ENCODE measurements at regions not wholly inside any gene's neighbourhood (a gene's known extent, or its start where the extent isn't known, plus 50 kb on each side); places are given as distances from the start of the nearest gene placed in this dataset.

DNA sequence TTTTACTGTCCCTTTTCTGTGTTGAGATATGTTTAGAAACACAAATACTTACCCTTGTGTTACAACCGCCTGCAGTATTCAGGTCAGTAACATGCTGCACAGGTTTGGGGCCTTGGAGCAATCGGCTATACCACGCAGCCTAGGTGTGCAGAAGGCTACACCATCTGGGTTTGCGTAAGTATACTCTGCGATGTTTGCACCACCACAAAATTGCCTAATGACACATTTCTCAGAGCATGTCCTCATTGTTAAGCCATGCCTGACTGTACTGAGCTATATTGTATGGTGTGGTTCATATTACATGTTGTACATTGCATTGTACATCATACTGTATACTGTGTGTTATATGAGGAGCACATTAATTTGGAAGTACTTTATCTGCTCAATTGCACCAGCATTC is 247.4 kb downstream of the RHOU start:
- POLR2A ChIA-PET = no interaction called here
- CTCF ChIA-PET = no interaction called here

DNA sequence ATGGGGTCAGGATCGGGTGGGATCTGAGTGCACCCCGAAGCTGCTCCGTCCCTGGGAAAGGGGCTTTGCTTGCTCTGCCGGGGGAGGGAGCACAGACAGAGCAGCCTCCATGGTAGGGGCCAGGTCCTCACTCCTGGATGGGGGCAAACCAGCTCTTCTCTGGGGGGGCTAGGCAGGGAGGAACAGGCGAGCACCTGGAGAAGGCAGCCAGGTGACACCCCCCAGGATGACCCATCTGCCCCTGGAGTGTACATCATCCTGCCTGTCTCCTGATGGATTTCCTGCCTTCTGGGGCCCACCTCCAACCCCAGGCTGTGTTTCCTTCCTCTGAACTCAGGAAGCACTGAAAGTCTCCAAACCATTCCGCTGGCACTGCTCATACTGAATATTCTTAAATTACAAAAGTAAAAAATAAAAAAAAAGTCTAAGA is 248.0 kb downstream of the RHOU start:
- no peak overlapping the region for H3K4me3 ChIP-seq (ENCODE audit: low read depth, low read length)
- H3K27me3 ChIP-seq (ENCODE audit: control insufficient read depth, insufficient read depth, low read length) = peaks cover 2% of the 10 kb centered on the region
- H3K9me3 ChIP-seq (ENCODE audit: control insufficient read depth, insufficient read depth, low read length) = no peaks in the 10 kb centered on the region
- DNase-seq (ENCODE audit: low read depth, low spot score) = no peak
- POLR2A ChIA-PET = no interaction called here
- TF ChIP-seq, protein P1, sequence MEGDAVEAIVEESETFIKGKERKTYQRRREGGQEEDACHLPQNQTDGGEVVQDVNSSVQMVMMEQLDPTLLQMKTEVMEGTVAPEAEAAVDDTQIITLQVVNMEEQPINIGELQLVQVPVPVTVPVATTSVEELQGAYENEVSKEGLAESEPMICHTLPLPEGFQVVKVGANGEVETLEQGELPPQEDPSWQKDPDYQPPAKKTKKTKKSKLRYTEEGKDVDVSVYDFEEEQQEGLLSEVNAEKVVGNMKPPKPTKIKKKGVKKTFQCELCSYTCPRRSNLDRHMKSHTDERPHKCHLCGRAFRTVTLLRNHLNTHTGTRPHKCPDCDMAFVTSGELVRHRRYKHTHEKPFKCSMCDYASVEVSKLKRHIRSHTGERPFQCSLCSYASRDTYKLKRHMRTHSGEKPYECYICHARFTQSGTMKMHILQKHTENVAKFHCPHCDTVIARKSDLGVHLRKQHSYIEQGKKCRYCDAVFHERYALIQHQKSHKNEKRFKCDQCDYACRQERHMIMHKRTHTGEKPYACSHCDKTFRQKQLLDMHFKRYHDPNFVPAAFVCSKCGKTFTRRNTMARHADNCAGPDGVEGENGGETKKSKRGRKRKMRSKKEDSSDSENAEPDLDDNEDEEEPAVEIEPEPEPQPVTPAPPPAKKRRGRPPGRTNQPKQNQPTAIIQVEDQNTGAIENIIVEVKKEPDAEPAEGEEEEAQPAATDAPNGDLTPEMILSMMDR (IDR thresholded peaks at IDR 0.05; ENCODE audit: low read depth, low read length) = no peak
- H3K27ac ChIP-seq (ENCODE audit: low read depth, low read length) = no peak overlapping the region
- CTCF ChIA-PET = no interaction called here

More for the DNA sequence above, 247.4 kb downstream of the RHOU start:
- Histone ChIP-seq H3K27ac (ENCODE audit: low read depth, low read length) (no peak overlapping the region), H3K27me3 (ENCODE audit: control insufficient read depth, insufficient read depth, low read length) (peaks cover 2% of the 10 kb centered on the region), H3K4me3 (ENCODE audit: low read depth, low read length) (no peak overlapping the region), H3K9me3 (ENCODE audit: control insufficient read depth, insufficient read depth, low read length) (no peaks in the 10 kb centered on the region)
- TF ChIP-seq, protein P1 (IDR thresholded peaks at IDR 0.05; ENCODE audit: low read depth, low read length) = no peak
- no peak for DNase-seq (ENCODE audit: low read depth, low spot score)

GRCh38 chr1:228983661-228984060 is 248.4 kb downstream of the RHOU start:
- no peak for DNase-seq (ENCODE audit: low read depth, low spot score)
- POLR2A ChIA-PET = no interaction called here
- TF ChIP-seq, protein P1 (IDR thresholded peaks at IDR 0.05; ENCODE audit: low read depth, low read length) = no peak
- Histone ChIP-seq H3K4me3 (ENCODE audit: low read depth, low read length) (no peak overlapping the region), H3K9me3 (ENCODE audit: control insufficient read depth, insufficient read depth, low read length) (no peaks in the 10 kb centered on the region), H3K27ac (ENCODE audit: low read depth, low read length) (no peak overlapping the region), H3K27me3 (ENCODE audit: control insufficient read depth, insufficient read depth, low read length) (peaks cover 2% of the 10 kb centered on the region)
- CTCF ChIA-PET = no interaction called here

DNA sequence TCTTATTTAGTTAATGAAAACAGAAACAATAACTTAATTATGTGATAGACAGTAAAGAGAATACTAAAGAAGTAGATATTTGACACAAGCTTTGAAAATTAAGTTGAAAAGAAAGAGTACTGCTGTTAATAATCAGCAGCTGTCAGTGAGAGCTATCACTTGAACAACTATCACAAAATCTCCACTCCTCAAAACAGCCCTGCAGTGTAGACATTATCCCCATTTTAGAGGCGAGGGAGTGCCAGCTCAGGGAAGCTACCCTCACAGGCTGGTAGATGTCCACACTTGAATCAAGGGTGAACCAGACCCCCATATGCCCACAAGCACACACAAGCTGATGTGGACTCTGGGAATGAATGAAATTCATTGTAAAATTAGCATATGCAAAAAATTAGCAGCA is 248.8 kb downstream of the RHOU start:
- ChIA-PET POLR2A (no interaction called here), CTCF (no interaction called here)
- Histone ChIP-seq H3K27me3 (ENCODE audit: control insufficient read depth, insufficient read depth, low read length) (peaks cover 2% of the 10 kb centered on the region), H3K27ac (ENCODE audit: low read depth, low read length) (no peak overlapping the region), H3K4me3 (ENCODE audit: low read depth, low read length) (no peak overlapping the region), H3K9me3 (ENCODE audit: control insufficient read depth, insufficient read depth, low read length) (no peaks in the 10 kb centered on the region)
- TF ChIP-seq, protein P1 (IDR thresholded peaks at IDR 0.05; ENCODE audit: low read depth, low read length) = no peak
- DNase-seq (ENCODE audit: low read depth, low spot score) = no peak

GRCh38 chr1:228984646-228985631 is 249.7 kb downstream of the RHOU start:
- ChIA-PET POLR2A (no interaction called here), CTCF (no interaction called here)
- TF ChIP-seq, protein P1 (IDR thresholded peaks at IDR 0.05; ENCODE audit: low read depth, low read length) = no peak
- H3K9me3 ChIP-seq (ENCODE audit: control insufficient read depth, insufficient read depth, low read length) = no peaks in the 10 kb centered on the region
- no peak overlapping the region for H3K27ac ChIP-seq (ENCODE audit: low read depth, low read length)
- peaks cover 4% of the 10 kb centered on the region for H3K27me3 ChIP-seq (ENCODE audit: control insufficient read depth, insufficient read depth, low read length)
- H3K4me3 ChIP-seq (ENCODE audit: low read depth, low read length) = no peak overlapping the region
- no peak for DNase-seq (ENCODE audit: low read depth, low spot score)

Measured in AG04450 (cell line).